Myocyte (in vitro differentiated cells): ENCODE measurements at regions not wholly inside any gene's neighbourhood (a gene's known extent, or its start where the extent isn't known, plus 50 kb on each side); places are given as distances from the start of the nearest gene placed in this dataset.

Experiments used
- DNase-seq: peaks from one replicate; pipeline ENCODE4 v3.0.0-alpha.2; 2012; ENCODE audit warnings: low read depth

DNA sequence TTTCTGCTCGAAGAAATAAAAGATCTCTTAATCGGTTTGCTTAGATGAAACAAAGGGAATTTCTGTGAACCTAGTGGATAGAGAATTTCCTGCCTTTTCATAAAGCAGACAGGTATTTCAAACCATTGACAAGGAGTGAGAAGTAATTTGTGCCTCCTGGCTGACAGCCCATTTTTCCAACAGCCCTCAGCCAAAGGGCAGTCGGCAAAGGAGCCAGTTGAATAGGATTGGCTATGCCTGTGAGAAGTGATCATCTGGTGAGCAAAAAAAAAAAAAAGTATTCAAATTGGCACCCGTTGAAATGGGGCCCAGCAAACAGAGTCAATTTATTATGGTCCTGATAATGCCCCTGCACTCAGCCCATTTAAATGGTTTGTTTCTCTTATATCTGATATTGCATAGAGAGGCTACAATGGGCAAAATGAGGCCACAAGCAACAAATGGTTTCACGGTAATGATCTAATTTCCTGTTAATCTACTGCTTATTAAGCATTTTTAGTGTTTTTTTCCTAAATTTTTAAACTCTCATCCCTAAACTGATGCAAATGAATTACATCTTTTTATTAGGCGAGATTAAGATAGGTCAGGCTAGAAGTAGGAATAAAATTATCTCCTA lies 477.5 kb downstream of the NUF2 start:
- no peak for DNase-seq

DNA sequence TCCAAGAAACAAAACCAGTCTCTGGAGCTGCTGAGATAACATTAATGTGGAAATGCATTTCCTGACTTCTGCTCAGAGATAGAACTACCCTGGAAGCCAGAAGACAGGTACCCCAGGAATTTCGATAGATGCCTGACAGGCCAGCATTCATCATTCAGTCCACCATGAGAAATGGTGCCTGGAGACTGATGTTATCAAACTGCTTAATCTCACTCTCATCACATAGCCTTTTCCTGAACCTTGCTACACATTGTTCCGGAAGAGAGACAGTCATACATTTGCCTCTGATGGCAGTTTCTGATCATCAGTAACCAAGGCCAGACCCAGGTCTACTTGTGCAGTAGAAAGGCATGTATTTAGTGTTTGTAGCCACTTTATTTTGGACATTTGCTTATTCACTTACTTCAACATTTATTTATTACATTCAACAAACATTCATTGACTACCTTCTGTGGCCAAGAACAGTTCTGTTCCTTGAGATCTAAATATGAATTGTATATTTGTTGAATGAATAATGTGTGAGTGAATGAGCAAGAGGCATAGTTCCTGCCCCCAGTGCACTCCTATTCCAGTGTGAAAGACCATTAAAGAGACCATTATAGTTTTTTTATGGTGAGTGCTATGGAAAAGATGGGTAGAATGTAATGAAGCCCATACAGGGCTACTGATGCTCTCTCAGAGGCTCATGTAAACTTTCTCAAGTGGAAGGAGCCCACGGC lies 485.7 kb downstream of the NUF2 start:
- no peak for DNase-seq

DNA sequence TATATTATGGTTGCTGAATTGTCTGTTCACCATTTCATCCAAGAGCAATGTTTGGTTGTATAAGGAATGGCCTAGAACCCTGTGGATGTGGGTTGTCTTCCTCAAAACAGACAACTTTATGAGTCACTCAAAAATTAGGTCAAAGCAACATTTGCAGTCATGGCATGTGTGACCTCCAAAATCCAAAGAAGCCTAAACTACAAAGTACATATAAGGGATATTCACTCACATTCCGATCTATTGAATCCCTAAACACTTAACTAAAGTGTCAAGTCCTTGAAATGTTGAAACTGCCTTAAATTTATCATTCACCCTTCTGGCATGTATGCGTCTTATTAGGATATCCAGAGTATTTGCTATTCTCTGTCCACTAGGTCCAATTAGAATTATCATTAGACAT lies 491.5 kb downstream of the NUF2 start:
- no peak for DNase-seq

DNA sequence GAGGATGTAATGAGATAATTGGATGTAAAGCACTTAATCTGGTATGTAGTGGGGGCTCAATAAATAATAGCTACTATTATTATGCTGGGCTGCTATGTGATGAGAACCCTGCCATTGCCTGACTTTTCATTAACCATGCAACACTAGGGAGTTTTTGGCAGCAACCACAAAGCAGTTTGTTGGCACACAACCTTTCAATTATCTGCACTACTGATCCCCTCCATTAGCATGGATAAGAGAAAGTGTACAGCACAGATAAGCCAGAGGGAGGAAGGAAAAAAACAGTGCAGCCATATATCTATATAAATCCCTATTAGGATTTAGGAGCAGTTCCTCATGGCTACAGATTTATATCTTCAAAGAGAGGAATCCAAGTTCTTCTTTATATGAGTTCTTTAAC lies 498.5 kb downstream of the NUF2 start:
- no peak for DNase-seq

DNA sequence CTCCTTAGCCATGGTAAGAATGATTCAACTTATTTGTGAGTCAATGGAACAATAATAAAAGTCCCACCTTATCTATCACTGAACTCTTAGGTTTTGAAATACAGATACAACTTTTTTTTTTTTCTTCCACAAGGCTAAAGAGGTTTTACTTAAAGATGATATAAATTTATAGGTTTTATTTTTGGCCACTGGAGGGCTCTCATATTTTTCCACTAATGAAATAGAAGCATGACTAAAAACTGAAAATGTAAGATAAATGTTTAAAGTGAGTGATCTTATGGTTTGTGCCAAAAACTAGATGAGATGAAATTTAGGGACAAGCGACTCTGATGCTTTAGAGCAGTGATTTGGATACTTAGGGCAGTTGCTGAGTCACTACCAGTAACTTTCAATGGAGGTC lies 499.0 kb downstream of the NUF2 start:
- no peak for DNase-seq

DNA sequence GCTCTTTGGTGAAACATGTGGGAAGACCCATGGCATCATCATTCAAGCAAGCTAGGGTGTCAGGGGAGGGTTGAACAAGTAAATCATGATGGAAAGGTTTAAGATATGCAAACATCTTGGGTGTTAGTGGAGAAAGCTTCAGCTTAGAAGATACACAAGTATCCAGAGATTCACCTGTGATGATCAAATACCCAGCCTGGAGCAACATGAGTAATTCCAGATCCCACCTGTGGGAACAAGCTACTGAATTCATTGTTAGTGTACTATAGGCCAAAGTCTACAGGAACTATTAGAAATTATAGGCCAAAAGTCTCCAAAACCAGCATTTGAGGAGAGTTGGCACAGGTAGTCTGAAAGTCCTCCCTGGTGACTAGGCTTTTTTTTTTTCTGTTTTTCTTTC lies 499.9 kb downstream of the NUF2 start:
- no peak for DNase-seq

DNA sequence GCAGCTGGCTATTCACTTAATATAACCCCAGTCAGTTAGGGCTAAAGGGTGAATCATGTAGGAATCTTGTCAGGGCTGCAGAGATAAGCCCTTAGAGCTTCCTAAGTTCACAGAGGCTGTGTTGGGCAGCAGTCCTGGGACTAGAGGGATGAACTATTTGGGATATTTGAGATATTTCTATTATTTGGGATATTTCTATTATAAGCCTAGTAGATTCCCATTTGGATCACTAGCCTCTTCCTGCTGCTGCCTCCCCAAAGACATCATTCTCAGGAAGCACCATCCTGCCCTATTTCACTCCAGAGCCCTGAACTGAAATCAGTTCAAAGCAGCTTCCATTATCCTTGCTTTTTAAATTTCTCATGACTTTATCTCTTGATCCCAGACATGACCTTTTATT lies 501.3 kb downstream of the NUF2 start:
- DNase-seq, result peak; percentile 55

DNA sequence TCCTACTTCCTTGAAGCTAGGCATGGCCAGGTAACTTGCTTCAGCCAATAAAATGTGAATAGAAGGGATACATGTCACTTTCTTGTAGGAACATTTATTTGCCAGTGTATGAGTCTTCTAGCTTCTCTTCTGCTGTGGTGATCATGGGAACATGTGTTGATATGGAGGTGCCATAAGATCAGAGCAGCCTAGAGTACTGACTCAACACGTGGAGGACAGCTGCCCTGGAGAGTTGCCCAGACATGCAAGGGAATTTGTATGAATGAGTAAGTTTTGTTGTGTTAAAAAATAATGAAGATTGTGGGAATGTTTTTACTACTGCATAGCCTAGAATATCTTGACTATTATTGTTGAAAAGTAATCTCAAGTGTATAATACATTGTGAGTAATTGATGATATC lies 502.3 kb downstream of the NUF2 start:
- DNase-seq, result peak; percentile 88

DNA sequence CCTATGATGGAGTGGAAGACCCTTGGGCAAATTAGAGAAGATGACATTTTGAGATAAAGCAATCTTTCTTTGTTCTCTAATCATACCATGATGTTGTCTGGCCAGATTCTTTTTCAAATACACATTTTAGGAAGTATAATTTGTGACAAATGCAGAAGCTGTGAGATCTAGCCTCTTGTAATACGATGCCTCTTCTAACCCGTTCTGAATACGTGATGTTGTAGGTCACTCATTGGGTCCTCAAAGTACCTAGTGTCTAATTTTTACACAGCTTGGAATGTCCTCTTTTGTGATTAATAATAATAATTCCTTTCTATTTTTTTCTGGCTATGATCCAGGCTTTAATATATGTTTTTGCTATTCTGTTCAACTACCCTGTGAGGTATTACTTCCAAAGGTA lies 502.7 kb downstream of the NUF2 start:
- DNase-seq, result no peak

DNA sequence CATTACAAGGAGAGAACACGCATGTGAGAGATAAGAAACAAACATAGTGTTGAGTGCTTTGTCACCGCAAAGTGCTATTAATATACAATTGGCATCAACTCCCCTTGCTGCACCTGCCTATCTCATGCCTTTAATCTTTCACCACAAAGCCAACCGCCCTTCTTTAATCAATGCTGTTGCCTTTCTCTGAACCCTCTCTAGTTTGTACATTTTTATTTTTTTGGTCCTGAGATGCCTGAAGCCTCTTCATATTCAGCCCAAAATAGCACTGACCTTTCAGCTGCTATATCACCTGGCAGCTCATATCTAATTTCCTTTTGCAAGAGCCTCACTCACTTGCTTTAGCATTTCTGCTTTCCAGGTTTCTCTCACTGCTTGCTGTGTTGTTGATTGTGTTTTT lies 504.7 kb downstream of the NUF2 start:
- DNase-seq, result peak; percentile 64

DNA sequence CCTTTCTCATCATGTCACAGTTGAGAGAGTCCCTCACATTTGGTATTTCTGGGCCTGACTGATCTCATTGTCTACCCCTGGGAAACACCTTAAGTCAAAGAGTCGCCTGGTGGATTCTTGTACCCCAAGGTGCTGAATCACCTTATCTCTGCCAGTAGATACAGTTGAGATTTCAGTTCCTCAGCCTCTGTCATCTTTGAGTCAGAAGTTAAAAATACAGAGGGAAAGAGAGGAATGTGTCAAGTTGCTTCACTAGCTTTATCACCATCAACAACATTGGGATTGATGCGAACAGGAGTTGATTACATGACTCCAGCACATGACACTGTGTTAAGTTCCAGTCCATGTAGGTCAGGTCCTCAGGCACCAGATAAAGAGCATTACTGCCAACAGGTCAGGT lies 513.0 kb downstream of the NUF2 start:
- peak; percentile 41 for DNase-seq

DNA sequence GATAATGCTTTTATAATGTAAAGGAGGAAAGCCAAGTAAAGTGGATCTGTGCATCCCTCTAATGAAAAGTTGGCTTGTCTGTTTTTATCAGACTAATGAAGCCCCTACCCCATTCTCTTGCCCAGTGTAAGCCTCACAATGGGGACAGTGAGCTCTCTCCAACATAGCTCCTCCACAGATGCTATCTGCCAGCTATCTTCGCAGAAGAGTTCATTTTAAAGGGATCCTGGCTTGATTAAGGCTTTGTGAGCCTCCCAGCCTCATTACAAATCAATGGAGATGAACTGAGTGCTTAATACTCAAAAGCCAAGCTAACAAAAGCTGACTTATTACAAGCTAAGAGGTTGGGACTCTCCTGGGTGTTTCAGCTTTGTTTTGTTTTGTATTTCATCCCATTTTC lies 514.7 kb downstream of the NUF2 start:
- DNase-seq, result no peak

DNA sequence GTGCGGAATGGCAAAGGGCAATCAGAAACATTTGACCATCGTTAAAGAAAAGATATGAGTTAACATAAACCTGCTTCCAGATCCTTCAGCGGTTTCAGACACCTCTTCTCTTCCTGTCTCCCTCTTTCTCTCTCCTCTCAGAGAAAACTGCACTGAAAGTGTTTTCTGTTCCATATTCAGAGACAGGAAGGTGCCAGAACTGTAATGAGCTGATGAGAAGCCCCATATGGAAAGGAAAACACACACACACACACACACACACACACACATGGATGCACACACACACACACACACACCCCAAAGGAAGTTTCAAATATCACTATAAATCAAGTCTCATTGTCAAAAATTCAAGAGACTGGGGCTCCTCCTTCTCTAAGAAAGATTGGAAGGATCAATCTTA lies 515.5 kb downstream of the NUF2 start:
- DNase-seq, result no peak

DNA sequence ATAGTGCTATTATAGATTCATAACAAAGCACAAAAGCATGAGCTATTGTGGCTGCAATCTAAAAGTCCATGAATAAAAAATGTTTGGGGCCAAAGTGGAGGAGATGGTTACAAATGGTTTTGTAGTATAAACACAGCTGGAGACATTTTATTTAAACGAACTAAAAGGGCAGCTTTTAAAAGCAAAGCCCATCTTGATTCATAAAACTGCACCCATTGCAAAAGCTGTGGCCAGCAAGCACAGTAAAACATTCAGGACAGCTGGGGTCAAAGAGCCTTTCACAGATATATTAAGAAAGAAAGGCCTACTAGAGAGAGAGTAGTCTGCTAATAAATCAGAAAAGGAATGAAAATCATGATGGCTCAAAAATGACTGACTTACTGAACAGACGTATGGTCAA lies 520.8 kb downstream of the NUF2 start:
- no peak for DNase-seq

DNA sequence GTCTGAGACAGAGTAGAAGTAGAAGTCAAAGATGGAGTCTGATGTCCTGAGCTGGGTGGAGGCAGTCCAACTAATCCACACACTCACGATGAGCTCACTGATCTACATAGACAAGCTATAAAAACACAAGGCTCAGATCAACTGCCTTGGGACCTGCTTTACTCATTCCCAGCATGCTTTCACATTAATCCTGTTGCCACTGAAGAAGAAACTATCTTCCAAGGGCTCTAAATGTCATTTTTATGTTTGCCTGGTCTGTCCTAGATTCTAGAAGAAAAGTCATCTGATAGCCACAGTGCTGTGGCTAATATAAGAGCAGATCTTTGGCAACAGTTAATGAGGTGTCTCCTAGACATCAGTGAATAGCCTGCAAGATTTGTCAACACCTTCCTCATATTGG lies 522.7 kb downstream of the NUF2 start:
- DNase-seq, result peak; percentile 49

DNA sequence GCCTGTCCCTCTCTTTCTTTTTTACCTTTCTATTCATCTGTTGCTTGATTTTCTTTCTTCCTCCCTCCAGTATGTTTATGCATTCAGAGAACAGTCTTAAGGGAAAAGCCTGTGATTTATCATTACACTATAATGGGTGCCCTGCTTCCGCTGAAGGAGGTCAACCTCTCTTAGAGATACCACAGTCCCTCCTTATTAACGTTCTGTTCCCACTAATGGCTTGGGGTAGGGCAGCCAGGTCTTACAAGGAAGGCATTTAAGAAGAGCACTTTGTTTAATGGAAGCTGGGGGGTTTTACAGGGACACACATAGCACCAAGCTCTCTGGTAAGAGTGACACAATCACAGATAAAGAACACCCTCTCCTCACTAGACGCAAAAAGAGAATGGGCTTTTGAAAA lies 523.5 kb downstream of the NUF2 start:
- no peak for DNase-seq

DNA sequence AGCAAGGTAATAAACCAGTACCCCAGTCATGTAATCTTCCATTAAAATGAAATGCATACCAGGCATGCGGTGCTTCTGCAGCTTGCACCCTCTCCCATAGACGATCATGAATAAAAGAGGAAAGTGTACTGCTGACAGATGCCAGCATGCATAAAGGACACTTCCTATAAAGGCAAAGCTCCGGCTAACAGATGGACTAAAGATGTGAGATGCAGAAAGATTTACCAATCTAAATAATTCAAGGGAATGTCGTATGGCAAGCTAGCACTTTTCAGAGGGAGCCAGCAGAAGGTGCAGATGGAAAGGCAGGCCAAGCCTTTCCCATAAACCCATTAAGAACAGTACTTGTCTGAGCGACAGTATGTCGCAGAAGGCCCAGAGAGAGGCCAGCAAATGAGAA lies 542.0 kb downstream of the NUF2 start:
- no peak for DNase-seq

DNA sequence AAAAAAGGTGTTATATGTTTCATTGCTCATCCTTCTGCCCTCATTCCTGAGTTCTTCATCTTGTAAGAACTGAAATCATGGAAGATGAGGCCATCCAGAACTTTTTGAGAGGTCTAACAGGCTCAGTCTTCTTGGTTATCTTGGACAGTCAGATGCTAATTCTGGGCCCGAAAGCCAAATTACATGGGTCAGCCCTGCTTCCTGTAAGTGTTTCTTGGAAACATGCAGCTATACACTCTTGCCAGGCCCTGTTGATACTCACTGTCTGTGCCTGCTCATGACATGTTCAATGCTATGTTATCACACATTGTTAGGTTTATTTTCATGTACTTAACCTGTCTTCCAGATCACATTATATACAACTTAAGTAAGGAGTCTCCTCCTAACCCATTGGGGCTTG lies 542.5 kb downstream of the NUF2 start:
- no peak for DNase-seq

DNA sequence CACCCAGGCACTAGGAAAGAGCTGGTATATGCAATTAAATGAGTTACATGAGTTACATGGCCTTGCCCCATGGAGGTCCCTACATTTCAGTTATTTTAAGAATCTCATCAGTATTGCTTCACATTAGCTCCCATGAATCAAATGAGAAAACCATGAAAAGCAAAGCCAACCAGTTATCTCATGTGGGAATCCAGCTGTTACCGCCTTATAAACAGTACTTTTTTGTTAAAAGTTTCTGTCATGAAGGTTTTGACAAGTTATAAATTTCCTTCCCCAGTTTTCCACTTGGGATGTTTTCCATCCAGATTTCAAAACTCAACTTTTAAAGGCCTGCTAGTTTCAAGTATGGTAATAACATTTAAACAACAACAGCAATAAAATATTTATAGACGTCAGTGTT lies 544.8 kb downstream of the NUF2 start:
- peak; percentile 23 for DNase-seq

DNA sequence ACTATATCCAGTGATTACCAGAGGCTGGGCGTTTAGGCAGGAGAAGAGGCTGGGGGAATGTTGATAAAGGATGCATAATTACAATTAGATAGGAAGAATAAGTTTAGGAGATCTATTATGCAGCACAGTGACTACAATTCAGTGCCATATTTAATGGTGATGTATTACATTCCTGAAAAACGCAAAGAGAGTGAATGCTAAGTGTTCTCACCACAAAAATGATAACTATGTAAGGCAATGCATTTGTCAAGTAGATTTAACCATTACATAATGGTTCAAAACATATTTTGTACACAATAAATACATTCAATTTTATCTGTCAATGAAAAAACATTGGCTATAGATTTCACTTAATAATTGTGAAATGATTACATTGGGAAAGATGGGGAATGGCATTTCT lies 548.9 kb downstream of the NUF2 start:
- DNase-seq, result peak; percentile 40

DNA sequence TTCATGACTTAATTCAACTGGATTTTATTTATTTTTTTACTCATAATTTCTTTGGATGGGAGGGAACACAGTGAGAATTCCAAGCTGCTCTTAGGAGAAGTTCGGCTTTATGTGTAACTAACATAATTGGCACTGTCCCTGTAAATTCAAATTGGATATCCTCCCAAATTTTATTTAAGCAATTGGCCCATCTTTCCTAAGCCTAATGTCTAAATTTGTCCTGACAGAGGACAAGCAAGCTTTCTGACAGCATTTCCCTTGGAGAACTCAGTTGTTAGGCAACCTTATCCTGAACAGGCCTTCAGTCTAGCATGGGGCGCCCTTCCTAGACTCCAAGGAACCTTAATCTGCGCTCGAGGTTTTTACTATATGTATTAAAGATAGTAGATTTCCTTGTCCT lies 550.3 kb downstream of the NUF2 start:
- no peak for DNase-seq

DNA sequence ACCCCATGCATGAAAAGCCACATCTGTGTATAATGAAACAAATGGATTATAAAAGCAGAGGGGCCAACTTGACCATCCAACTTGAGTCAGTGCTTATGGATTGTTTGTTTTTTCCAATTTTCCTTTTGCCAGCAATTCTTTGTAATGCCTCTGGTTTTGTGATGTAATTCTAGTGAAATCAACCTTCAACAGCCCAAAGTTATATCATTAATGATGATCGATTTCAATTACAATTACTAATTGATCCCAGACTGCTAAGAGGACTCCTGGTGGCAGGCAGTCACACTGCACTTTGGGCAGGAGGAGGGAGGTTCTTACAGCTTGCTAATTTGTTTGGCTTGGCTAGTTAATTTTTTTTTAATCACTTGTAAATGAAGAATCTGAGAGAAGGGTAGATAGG lies 552.3 kb downstream of the NUF2 start:
- no peak for DNase-seq

DNA sequence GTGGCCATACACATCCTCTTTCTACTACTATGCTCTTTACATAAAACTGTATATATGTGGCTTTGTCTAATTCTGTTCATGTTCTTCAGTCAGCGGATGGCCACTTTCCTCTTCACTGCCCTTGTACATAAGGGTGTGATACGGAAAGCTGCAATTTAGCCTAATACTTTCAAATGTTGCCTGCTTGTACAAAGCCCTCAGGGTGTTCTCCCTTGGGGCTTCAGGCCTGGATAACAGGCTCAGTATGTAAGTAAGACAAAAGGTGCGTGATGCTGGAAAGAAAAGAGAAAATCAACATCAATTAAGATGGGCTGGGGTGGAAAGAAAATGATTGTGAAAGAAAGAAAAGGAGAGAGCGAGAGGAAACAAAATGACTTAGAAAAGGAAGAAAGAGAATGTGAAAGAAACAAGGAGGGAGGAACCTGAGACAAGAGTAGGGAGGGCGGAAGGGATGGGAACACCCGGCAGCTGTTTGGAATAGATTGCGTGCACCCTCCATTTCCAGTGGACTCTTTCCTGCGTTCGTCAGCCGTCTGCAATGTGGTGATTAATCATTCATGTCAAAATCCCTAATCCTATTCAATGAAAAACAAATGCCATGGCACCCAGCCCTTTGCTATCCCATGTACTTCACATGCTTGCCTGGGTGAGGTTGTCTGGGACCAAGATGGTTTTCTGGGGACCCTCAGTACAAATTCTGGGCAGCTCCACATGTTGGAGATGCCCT lies 553.6 kb downstream of the NUF2 start:
- DNase-seq, result peak; percentile 97
